IMR-90 (cell line): ENCODE measurements at regions not wholly inside any gene's neighbourhood (a gene's known extent, or its start where the extent isn't known, plus 50 kb on each side); places are given as distances from the start of the nearest gene placed in this dataset.

Source experiments
- CEBPB ChIP-seq: IDR thresholded peaks from 2 replicates; pipeline ENCODE4 v1.6.1; 2012; ENCODE audit warnings: low read depth, low read length, improper control_type of control experiment
- CHD1 ChIP-seq: IDR thresholded peaks from 2 replicates; pipeline ENCODE4 v1.6.1; 2012; ENCODE audit warnings: low read depth, low read length, improper control_type of control experiment
- CTCF ChIP-seq: conservative IDR thresholded peaks from 2 replicates; pipeline ENCODE4 v1.5.1; 2012; ENCODE audit warnings: mild to moderate bottlenecking, low read depth, low read length, improper control_type of control experiment
- FOS ChIP-seq: fragments of 150-350 bp; IDR thresholded peaks from 2 replicates; pipeline ENCODE4 v1.6.1; 2016; ENCODE audit warnings: low read depth, low read length
- MAFK ChIP-seq: IDR thresholded peaks from 2 replicates; pipeline ENCODE4 v1.6.1; 2012; ENCODE audit warnings: low read depth, low read length, improper control_type of control experiment
- MAZ ChIP-seq: IDR thresholded peaks from 2 replicates; pipeline ENCODE4 v1.6.1; 2012; ENCODE audit warnings: low read depth, mild to moderate bottlenecking, low read length, improper control_type of control experiment, moderate library complexity, borderline replicate concordance
- MXI1 ChIP-seq: IDR thresholded peaks from 2 replicates; pipeline ENCODE4 v1.6.1; 2012; ENCODE audit warnings: low read depth, mild to moderate bottlenecking, low read length, moderate library complexity, borderline replicate concordance
- POLR2A ChIP-seq: IDR thresholded peaks from 2 replicates; pipeline ENCODE4 v1.6.1; 2012; ENCODE audit warnings: mild to moderate bottlenecking, low read depth, low read length
- RAD21 ChIP-seq: IDR thresholded peaks from 2 replicates; pipeline ENCODE4 v1.6.1; 2012; ENCODE audit warnings: low read length, improper control_type of control experiment
- RCOR1 ChIP-seq: IDR thresholded peaks from 2 replicates; pipeline ENCODE4 v1.6.1; 2012; ENCODE audit warnings: mild to moderate bottlenecking, low read length, improper control_type of control experiment; ENCODE audit not compliant: insufficient replicate concordance
- RFX5 ChIP-seq: IDR thresholded peaks from 2 replicates; pipeline ENCODE4 v1.8.0; 2012; ENCODE audit warnings: low read depth, mild to moderate bottlenecking, low read length, moderate library complexity
- SMC3 ChIP-seq: fragments of 150-350 bp; IDR thresholded peaks from 2 replicates; pipeline ENCODE4 v1.6.1; 2016; ENCODE audit warnings: low read depth, mild to moderate bottlenecking, antibody characterized with exemption, low read length, moderate library complexity

GRCh38 chr12:85516039-85516438 lies 236.0 kb downstream of the ALX1 start:
- TF ChIP-seq CTCF, result no peak
- TF ChIP-seq RAD21, result no peak
- no peak for TF ChIP-seq SMC3
- no peak for TF ChIP-seq POLR2A
- TF ChIP-seq FOS, result no peak
- TF ChIP-seq MAZ, result no peak
- no peak for TF ChIP-seq RFX5
- no peak for TF ChIP-seq MXI1
- peak; percentile 96 for TF ChIP-seq MAFK
- TF ChIP-seq CEBPB, result no peak
- TF ChIP-seq CHD1, result no peak
- no peak for TF ChIP-seq RCOR1
